Panc1 (cell line): ENCODE measurements at regions not wholly inside any gene's neighbourhood (a gene's known extent, or its start where the extent isn't known, plus 50 kb on each side); places are given as distances from the start of the nearest gene placed in this dataset.

Source experiments
- CTCF ChIP-seq: fragments of 450-650 bp; IDR thresholded peaks from 2 replicates; pipeline ENCODE4 v1.5.1; 2017; ENCODE audit warnings: mild to moderate bottlenecking
- POLR2AphosphoS5 ChIP-seq: IDR thresholded peaks from 2 replicates; pipeline ENCODE4 v1.6.1; 2012; ENCODE audit warnings: mild to moderate bottlenecking, low read depth, low read length, moderate library complexity
- REST ChIP-seq, 2 experiments: IDR thresholded peaks; 2 replicates each; pipeline ENCODE4 v1.6.1; 2011 to 2012; ENCODE audit warnings: low read depth in 2 of 2, control low read depth in 1 of 2, low read length in 1 of 2, mild to moderate bottlenecking in 1 of 2, moderate library complexity in 1 of 2; ENCODE audit not compliant: insufficient read depth in 1 of 2
- SIN3A ChIP-seq: IDR thresholded peaks from 2 replicates; pipeline ENCODE4 v1.6.1; 2012; ENCODE audit warnings: low read depth, mild to moderate bottlenecking, low read length, moderate library complexity, borderline replicate concordance; ENCODE audit not compliant: insufficient read depth
- TCF7L2 ChIP-seq: IDR thresholded peaks from 2 replicates; pipeline ENCODE4 v1.6.1; 2011; ENCODE audit warnings: mild to moderate bottlenecking, low read depth, low read length, inconsistent platforms

DNA sequence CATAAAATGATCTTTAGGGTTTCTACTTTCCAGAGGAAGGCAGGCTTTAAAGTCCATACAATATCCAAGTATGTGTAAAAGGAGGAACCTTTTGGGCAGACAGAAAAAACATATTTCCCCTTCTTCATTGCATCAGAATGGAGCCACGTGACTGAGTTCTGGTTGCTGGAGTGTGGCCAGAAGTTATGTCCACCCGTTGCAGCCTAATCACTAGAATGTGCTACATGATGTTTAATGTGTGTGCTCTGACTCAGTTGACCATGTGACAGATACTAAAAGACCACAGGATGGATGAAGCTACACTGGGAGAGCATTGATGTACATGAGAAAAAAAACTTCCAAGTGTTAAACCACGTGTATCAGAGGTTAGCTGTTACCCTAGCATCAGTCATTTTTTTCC, 460.9 kb downstream of the RIT2 start:
- TF ChIP-seq CTCF = no peak
- TF ChIP-seq POLR2AphosphoS5 = no peak
- TF ChIP-seq TCF7L2 = no peak
- TF ChIP-seq SIN3A = no peak
- no peak for TF ChIP-seq REST (IDR thresholded peaks at IDR 0.05; ENCODE audit: insufficient read depth in 1 of 2, low read depth in 2 of 2, low read length in 1 of 2)
